ENCODE measurements at regions not wholly inside any gene's neighbourhood (a gene's known extent, or its start where the extent isn't known, plus 50 kb on each side); places are given as distances from the start of the nearest gene placed in this dataset. TPM values are rescaled to one million over a fixed set of nuclear protein-coding genes. Genes with fewer than 3 reads are reported as not detected.

DNA sequence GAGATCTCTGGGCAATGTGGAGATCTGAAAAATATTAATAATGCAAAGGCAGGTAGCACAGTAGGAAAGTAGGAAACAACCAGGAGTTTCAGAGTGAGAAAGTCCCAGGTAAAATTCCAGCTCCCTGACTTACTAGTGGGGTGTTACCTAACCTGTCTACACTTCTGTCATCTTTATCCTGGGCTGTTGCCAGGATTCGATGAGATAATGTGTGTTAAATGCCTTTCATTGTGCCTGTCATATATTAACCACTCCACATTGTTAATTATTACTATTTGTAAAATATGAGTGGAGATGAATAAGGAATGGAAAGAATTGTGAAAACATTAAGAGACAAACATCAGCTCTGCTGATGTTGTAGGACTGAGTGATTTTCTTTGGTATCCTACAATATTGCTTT lies 50.0 kb upstream of the FRMD4A start:
- H3K14ac ChIP-seq (ENCODE audit: low read length): no peak overlapping the region
- peaks cover 0 to 10% of the 10 kb centered on the region in 2 donors for H3K9me3 ChIP-seq (replicated peaks in 1 of 2; ENCODE audit: control insufficient read depth in 2 of 2, insufficient read depth in 1 of 2, low read depth in 1 of 2, low read length in 2 of 2)
- WGBS, 2 donors (ENCODE audit: extremely low coverage in 2 of 2, insufficient read length in 2 of 2, insufficient replicate concordance in 1 of 2): no CpG with 5 or more reads among the region's 1 CpG
- no peak overlapping the region for H2BK15ac ChIP-seq (ENCODE audit: low read length)
- H2BK12ac ChIP-seq (ENCODE audit: low read length): no peak overlapping the region
- H3K9ac ChIP-seq (ENCODE audit: low read depth, low read length, poor library complexity): no peak overlapping the region
- H2BK120ac ChIP-seq (ENCODE audit: low read depth, low read length): no peak overlapping the region
- no peak overlapping the region for H3K4me3 ChIP-seq (ENCODE audit: low read length in 2 of 2)
- H3K27me3 ChIP-seq (ENCODE audit: control insufficient read depth in 3 of 3, insufficient read depth in 3 of 3, low read depth in 1 of 3, low read length in 3 of 3): no peaks in the 10 kb centered on the region
- H2BK5ac ChIP-seq (ENCODE audit: low read length): no peak overlapping the region
- H3K4me1 ChIP-seq (ENCODE audit: control insufficient read depth in 2 of 2, insufficient read depth in 1 of 2, low read depth in 1 of 2, low read length in 2 of 2): peaks cover 9 to 22% of the 10 kb centered on the region in 2 donors
- no peak overlapping the region for H3K4me2 ChIP-seq (ENCODE audit: insufficient read depth, low read length, poor library complexity, severe bottlenecking)
- no peaks in the 10 kb centered on the region for H3K79me1 ChIP-seq (ENCODE audit: low read depth, low read length)
- H4K8ac ChIP-seq (ENCODE audit: low read depth, low read length): no peak overlapping the region
- H4K91ac ChIP-seq (ENCODE audit: low read depth, low read length, poor library complexity): no peak overlapping the region
- no peak overlapping the region for H2AFZ ChIP-seq (ENCODE audit: low read length)
- no peak overlapping the region for H3K4ac ChIP-seq (ENCODE audit: low read length)
- H3K23ac ChIP-seq (ENCODE audit: low read depth, low read length, poor library complexity): no peak overlapping the region
- H3K36me3 ChIP-seq (replicated peaks in 1 of 2; ENCODE audit: control insufficient read depth in 2 of 2, insufficient read depth in 2 of 2, low read length in 2 of 2): no peaks in the 10 kb centered on the region
- H3K27ac ChIP-seq (replicated peaks; ENCODE audit: low read length): no peak overlapping the region
- no peak for DNase-seq (ENCODE audit: low spot score)
- H2AK5ac ChIP-seq (ENCODE audit: low read depth, low read length): no peak overlapping the region
- no peak overlapping the region for H3K18ac ChIP-seq (ENCODE audit: low read length)

Small RNA genes lying in the stretch of these regions (small RNA-seq; reads per million reads assigned to genes)
- not detected for gene MIR1265 (ENCODE audit: insufficient read depth)
- gene MIR4293 (ENCODE audit: insufficient read depth): not detected
